Head of caudate nucleus (tissue), 42 donors: ENCODE measurements at regions not wholly inside any gene's neighbourhood (a gene's known extent, or its start where the extent isn't known, plus 50 kb on each side); places are given as distances from the start of the nearest gene placed in this dataset.

Experiments used
- DNase-seq, 42 donors: peaks; one replicate each; pipeline versions ENCODE4 v3.0.0 to v3.0.0-alpha.2; 2020 to 2021; ENCODE audit warnings: mixed read lengths in 7 of 42
- intact Hi-C: fragments of 100-400 bp; cut with DNase I; formaldehyde crosslinking; loops from one replicate; pipeline ENCODE4 v1.15.0; 2022

DNA sequence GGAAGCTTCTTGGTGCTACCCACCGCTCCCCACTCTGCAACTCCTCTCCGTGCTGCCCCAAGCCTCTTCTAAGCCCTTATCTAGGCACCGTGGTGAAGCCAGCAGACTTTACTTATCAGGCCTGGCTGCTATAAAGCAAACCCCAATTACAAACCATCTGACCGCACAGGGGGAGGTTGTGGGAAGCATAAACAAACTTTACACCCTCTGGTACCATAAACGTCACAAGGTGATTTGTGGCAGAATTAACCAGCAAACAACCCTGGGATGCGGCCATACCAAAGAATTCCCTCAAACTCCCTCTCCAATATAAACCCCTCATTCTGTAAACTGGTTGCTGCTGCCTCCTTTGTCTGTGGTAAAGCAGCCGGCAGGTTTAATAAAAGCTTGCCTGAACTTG is 55.2 kb downstream of the MAGEC2 start:
- intact Hi-C loops: no loop called here
- DNase-seq: no peak

DNA sequence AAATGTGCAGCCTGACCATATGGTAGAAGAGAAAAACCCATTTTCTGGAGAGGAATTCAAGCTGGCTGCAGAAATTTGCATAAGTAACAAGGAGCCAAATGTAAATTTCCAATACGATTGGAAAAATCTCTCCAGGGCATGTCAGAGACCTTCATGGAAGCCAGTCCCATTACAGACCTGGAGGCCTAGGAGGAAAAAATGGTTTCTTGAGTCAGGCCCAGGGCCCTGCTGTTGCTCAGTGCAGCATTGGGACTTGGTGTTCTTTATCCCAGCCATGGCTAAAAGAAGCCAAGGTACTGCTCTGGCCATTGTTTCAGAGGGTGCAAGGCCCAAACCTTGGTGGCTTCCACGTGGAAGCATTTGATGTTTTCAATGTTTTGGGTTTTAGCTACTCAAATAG is 70.6 kb downstream of the MAGEC2 start:
- intact Hi-C loops: no loop called here
- no peak for DNase-seq

DNA sequence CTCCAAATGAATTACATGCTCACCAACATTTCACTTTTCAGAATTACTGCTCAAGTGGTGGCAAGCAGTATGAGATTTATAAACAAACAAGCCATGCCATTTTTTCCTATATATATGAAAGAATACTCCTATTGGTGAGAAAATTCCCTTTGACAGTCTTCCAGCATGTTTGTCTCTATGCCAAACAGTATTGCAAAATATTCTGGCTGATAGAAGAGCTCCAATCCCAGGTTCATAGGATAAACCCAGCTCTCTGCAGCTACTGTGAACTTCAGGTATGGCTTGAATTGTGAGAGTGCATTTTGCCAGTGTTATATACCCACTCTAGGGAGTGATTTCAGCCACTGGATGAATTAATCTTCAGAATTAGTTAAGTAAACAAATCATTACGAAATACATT is 108.8 kb downstream of the MAGEC2 start:
- DNase-seq: no peak
- intact Hi-C loops: no loop called here

DNA sequence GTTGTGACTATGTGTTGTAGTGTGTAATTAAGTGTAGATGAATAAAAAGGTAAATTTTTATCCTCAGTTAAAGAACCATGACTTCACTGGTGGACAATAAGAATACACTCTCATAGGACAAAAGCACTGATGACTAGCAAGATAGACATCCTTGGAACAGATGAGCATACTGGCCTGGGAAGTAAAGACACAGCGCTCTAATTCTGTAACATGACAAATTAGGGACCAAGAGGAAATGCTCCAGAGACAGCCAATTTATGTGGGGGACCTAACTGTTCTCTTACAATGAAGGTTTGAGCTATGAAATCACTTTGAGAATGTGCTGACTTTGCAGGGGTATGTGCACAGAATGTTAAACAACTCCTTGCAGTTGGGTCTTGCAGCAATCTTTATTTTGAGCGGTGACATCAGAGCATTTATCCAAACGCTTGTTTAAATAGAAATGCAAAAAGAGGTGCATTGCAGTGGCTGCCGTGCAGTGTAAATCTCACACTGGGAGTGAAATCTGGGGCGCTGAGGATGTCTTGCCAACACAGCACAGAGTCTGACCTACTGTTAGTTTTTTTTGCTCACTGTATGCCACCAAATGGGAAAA is 109.3 kb downstream of the MAGEC2 start:
- no peak for DNase-seq
- intact Hi-C loops: no loop called here

DNA sequence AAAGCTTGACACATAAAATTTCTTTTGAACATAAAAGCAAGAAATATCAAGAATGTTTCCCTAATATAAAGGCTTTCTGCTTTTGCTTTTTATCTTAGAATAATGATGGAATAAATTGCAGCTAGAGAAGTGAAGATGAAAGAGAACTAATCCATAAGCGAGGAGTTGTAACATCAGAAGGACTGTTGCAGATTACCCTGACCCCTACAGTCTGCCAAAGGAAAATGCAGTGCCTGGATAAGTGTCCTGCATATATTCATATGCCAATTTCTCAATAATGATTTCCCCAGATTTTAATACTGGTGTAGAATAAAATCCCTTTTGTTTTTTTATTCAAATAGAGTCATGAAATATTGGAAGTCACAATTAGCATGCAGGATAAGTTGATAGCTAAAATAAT is 115.9 kb downstream of the MAGEC2 start:
- intact Hi-C loops: no loop called here
- peak in 20 of 42 donors; percentile 3 to 49 (median 16) for DNase-seq

DNA sequence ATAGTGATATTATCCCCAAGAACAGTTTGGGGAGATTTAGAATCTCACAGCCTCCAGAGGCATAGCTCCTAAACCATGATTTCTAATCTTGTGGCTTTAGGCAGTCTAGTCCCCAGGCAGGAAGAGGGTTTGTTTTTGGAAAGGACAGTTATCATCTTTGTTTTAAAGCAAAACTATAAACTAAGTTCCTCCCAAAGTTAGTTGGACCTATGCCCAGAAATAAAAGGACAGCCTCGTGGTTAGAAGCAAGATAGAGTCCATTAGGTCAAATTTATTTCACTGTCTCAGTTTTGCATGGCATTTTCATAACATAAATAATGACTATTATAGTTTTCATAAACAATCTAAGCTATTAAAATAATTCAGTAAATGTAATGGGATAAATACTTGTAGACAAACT is 120.5 kb downstream of the MAGEC2 start:
- DNase-seq: no peak
- intact Hi-C loops: no loop called here

DNA sequence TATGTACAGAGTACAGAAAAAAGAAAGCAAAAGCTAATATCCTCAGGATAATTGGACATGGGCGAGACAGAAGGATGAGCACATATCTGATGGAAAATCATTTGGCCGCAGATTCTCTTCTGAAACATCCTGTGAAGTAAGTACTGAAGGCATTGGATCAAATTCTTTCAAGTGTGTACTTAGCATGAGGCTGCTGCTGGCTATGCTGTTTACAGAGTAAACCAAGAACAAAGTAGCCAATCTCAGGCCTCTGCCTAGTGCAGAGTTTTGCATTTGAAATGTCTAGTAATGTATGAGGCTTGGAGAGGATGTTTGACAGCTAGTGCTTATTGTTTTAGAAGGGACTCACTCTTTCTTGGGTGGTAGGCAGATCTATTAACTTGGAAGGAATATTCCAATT is 128.5 kb downstream of the MAGEC2 start:
- intact Hi-C loops: no loop called here
- no peak for DNase-seq

DNA sequence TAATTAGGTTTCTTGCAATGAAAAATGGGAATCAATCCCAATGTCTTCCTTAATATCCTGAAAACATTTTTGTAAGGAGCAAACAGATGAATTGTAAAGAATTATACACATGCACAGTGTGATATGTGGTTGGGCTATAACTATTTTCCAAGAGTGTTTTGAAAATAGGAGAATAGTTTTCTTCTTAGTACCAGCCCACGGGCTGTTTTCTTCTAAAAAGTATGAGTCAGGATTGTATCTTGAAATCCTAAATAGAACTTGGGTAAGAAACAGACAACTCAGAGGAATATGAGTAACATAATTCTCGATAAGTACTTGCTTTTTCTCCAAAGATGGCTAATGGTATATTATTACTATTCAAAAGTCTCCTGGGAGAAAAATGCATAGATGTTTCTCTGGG is 136.7 kb downstream of the MAGEC2 start:
- intact Hi-C loops: no loop called here
- no peak for DNase-seq

DNA sequence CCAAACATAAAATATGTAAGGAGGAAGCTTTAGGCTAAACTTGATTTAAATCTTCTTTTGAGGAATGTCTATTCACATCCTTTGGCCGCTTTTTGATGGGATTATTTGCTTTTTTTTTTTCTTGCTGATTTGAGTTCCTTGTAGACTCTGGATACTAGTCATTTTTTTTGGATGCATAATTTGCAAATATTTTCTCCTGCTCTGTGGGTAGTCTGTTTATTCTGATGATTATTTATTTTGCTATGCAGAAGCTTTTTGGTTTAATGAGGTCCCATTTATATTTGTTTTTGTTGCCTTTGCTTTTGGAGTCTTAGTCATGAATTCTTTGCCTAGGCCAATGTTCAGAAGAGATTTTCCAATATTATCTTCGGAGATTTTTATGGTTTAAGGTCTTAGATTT is 144.9 kb downstream of the MAGEC2 start:
- no peak for DNase-seq
- intact Hi-C loops: no loop called here

DNA sequence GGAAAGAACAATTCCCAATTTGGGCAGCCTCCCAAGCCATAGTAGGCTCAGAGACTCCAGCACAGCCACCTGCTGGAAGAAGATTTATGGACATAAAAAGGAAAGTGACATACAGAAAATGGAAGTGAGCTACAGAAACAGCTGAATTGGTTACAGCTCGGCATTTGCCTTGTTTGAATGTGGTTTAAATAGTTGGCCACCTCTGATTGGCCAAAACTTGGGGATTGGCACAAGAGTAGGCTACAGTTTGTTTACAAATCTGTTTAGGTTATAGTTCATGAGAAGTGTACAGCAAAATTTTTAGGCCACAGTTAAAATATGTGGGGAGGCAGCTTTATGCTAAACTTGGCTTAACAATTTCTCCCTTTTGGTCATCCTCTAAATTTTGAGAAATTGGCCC is 150.4 kb downstream of the MAGEC1 start:
- intact Hi-C loops: no loop called here
- no peak for DNase-seq

DNA sequence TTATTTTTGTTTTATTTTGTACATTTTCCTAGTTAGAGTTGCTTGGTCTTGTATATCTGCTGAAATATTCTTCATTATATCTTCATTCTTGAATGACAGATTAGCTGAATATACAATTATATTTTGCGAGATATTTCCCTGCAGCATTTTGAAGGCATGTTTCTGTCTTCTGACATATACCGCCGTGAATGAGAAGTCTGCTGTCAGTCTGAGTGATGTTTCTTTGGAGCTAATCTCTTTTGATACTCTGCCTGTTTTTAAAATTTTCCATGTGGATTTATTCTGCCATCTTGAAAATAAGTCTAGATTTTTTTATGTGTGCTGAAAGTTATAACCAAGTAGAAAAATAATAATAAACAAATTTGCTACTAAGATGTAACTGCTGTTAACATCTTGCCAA is 148.5 kb downstream of the MAGEC1 start:
- no peak for DNase-seq
- intact Hi-C loops: no loop called here

DNA sequence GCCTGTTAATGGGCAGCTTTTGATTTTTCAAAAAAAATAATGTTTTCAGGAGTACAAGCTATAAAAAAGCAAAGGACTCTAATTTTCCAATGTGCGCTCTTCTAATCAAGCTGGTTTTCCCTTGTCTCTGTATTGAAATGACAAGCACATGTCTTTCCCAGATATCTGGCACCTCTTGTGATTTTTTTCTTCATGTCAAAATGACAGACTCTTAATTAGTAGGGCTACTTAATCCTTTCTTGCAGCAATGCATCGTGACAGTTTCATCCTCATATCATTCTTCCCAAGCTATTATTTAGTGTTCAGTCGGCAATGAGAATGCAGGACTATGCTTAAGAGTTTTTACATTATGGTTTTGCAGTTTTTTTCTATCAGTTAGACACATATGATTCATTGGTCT is 139.5 kb downstream of the MAGEC1 start:
- intact Hi-C loops: no loop called here
- no peak for DNase-seq

DNA sequence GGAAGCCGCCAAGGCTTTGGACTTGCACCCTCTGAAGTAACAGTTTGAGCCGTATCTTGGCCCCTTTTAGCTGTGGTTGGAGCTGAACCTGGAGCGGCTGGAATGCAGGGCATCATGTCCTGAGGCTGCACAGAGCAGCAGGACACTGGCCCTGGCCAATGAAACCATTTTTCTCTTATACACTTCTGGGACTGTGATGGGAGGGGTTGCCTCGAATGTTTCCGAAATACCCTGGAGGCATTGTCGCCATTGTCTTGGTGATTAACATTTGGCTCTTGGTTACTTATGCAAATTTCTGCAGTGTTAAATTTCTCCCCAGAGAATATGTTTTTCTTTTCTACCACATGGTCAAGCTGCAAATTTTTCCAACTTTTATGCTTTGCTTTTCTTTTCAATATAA is 137.2 kb downstream of the MAGEC1 start:
- intact Hi-C loops: no loop called here

DNA sequence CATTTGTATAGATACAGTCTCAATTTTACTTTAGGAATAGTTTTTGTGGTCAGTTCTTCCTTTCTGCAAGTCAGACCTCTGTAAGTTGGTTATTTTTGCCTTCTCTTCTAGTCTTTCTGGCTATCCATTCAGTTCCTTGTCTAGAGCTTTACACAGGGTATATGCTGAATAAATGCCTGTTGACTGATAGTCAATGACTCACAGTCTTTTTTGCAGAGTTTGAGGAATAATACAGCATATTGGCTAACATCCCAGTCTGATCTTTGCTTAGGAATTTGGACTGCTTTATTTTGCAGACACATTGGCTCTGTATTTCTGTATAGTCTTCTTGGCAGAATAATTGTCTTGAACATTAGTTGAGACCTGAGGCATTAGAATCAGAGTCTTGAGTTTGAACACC is 132.4 kb downstream of the MAGEC1 start:
- intact Hi-C loops: no loop called here
- DNase-seq: no peak

More for the DNA sequence above, 137.2 kb downstream of the MAGEC1 start:
- no peak for DNase-seq

DNA sequence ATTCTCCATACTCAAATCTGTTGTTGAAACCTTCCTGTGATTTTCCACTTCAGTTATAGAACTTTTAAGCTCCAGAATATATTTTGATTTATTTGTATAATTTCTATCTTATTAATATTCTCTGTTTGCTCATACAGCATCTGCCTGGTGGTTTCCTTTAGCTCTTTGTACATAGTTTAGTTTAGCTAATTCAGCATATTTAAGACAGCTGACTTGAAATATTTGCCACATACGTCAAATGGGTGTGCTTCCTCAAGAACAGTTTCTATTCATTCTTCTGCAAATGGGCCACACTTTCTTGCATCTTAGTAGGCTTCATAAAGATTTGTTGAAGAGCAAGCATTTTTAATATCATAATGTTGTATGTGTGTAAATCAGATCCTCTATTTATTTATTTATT is 101.8 kb downstream of the MAGEC1 start:
- no peak for DNase-seq
- intact Hi-C loops: no loop called here

DNA sequence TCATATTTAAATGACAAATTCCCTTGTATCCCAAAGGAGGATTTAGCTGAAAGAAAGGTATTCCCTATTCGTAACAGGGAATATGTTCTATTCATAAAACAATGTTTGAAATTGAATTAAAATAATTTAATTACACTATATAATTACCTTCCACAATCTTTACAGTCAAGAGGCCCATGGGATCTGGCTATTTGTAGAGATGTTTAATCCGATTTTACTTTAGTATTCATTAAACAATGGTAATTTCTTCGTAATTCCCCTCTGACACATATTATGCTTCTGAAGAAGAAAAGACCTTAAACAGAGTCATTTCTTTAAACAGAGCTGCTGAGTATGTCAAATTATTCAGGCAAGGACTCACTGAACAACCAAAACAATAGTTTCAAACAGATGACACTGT is 98.8 kb downstream of the MAGEC1 start:
- no peak for DNase-seq
- intact Hi-C loops: no loop called here

DNA sequence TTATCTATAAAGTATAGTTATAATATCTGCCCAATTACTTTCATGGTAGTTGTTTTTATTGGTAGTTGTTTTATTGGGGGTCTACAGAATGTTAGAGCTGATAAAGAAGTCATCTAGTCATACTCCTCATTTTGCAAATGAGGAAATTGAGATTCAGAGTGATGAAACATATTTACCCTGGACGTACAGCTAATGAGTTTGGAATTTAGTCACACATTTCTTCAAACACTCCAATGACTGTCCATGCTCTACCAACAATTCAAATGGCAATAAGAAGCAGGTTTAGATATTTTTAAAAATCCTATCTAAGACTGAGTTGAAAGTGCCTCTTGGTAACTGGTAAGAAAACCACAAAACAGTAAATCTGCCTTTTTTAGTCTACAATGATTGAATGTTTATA is 98.2 kb downstream of the MAGEC1 start:
- no peak for DNase-seq
- intact Hi-C loops: no loop called here

DNA sequence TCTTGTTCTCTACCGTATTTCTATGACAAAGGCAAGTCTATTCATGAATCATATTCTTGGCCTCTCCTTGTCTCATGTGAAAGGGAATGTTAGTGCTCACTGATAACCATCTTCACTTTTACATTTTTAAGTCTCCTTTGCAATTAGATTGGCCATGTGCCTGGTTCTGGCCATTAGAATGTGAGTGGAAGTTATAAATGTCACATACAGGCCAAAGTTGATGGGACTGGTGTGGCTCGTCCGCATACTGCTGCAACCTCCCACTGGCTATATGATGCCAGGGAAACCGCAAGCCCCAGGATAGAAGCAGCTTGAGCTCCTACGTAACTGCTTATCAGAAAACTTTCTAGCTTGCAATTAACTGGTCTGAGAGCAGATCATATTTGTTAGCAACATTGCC is 86.1 kb downstream of the MAGEC1 start:
- no peak for DNase-seq
- intact Hi-C loops: no loop called here

DNA sequence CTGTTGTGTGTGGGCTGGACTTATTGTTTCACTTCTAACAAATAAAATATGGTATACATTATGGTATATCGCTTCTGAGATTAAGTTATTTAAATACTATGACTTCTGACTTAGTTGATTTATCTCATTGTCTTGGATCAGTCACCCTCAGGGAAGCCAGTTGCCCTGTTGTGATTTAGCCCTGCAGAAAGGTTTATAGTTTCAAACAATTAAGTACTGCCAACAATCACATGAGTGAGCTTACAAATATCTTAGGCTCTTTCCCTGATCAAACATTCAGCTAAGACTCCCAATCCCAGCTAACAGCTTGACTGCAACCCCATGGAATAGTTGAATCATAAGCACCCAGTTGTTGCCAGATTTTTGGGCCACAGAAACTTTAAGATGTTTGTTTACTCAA is 85.4 kb downstream of the MAGEC1 start:
- no peak for DNase-seq
- intact Hi-C loops: no loop called here

DNA sequence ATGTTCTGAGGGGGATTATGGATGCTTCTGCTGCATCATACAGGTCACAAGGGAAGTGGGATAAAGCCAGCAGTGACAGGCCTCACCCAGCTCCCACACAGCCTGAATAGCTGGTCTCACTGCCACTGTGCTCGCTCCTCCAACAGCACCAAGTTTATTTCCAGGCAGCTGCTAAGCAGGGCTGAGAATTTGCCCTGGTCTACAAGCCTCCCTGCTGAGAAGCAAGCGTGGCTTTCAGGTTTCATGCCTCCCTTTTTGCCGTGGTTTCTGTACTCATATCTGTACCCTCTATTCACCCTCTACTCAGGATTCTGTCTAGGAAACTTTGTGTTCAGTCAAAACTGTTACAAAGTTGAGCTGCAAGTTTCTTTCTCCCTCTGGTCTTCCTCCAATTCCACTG is 78.6 kb downstream of the MAGEC1 start:
- intact Hi-C loops: no loop called here
- DNase-seq: no peak

DNA sequence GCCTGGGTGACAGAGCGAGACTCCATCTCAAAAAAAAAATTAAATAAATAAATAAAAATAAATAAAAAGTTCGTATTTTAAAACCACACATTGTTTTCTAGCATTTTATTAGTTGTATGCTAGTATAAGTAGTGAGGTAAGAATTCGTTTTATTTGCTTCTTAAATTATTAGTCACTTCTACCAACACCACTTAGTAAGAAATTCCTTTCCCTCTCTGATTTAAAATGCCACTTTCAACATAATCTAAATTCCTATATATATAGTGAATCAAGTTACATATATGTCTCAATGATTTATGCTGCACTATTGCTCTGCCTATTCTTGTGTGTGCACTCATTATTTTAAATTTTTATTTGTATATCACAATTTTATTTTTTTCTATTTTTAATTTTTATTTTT is 72.1 kb downstream of the MAGEC1 start:
- DNase-seq: no peak
- intact Hi-C loops: no loop called here

DNA sequence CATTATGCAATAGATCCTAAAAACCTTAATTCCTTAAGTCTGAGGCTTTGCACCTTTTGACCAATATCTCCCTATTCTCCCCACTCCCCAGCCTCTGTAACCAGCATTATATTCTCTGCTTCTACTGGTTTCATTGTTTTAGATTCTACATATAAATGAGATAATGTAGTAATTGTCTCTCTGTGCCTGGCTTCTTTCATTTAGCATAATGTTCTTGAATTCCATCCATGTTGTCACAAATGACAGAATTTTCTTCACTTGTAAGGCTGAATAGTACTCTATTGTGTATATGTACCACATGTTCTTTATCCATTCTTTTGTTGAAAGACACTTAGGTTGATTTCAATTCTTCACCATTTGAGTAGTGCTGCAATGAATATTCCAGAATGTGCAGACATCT is 66.0 kb downstream of the MAGEC1 start:
- peak in 1 of 42 donors; percentile 1 for DNase-seq
- intact Hi-C loops: no loop called here
